ENCODE measurements at regions not wholly inside any gene's neighbourhood (a gene's known extent, or its start where the extent isn't known, plus 50 kb on each side); places are given as distances from the start of the nearest gene placed in this dataset.
"Not testable (repeated sequence)": the region's sequence is repeated elsewhere in the genome, so short reads cannot be mapped to it uniquely, and the experiment has no call there.

- Histone ChIP-seq H2AK5ac (ENCODE audit: low read length, severe bottlenecking) (no peak overlapping the region), H3K14ac (ENCODE audit: low read length in 2 of 2) (no peak overlapping the region)
- WGBS = 98% methylated on average over 4 of the region's 4 CpGs
These were observed 220.5 kb upstream of the DUSP10 start for GRCh38 chr1:221962385-221962784.

GRCh38 chr1:221961532-221962292 is 219.8 kb upstream of the DUSP10 start:
- DNase-seq = peak; percentile 82
- Histone ChIP-seq H3K27me3 (ENCODE audit: control insufficient read depth in 1 of 2, insufficient read depth in 1 of 2, low read length in 2 of 2) (no peaks in the 10 kb centered on the region), H2BK5ac (ENCODE audit: low read depth, low read length, poor library complexity, severe bottlenecking) (no peak overlapping the region), H3K4me2 (ENCODE audit: low read length, poor library complexity, severe bottlenecking) (peak overlapping the region; percentile 28), H2AK5ac (ENCODE audit: low read length, severe bottlenecking) (no peak overlapping the region), H3K4me1 (ENCODE audit: control insufficient read depth, insufficient read depth, low read depth, low read length) (peaks cover 2% of the 10 kb centered on the region), H3K14ac (ENCODE audit: low read length in 2 of 2) (no peak overlapping the region), H3K23ac (ENCODE audit: low read length in 2 of 2) (no peak overlapping the region), H4K91ac (ENCODE audit: low read length) (no peak overlapping the region), H3K79me1 (replicated peaks; ENCODE audit: low read length, poor library complexity, severe bottlenecking) (no peaks in the 10 kb centered on the region), H2BK15ac (ENCODE audit: low read depth, poor library complexity, severe bottlenecking) (no peak overlapping the region), H3K9me3 (ENCODE audit: control insufficient read depth, low read length) (no peaks in the 10 kb centered on the region), H4K8ac (ENCODE audit: low read length) (no peak overlapping the region), H3K9ac (ENCODE audit: low read length) (no peak overlapping the region), H3K4ac (ENCODE audit: low read depth in 1 of 2, low read length in 2 of 2) (no peak overlapping the region), H2AFZ (ENCODE audit: low read depth, low read length) (no peak overlapping the region), H3K27ac (ENCODE audit: low read length, poor library complexity, severe bottlenecking) (no peak overlapping the region), H3K4me3 (ENCODE audit: insufficient read depth in 1 of 2, low read depth in 1 of 2, low read length in 2 of 2) (no peak overlapping the region), H3K18ac (ENCODE audit: low read depth in 1 of 2, low read length in 2 of 2) (peak overlapping the region in 1 of 2 experiments; percentile 21), H3K36me3 (ENCODE audit: control insufficient read depth in 1 of 2, insufficient read depth in 2 of 2, low read depth in 1 of 2, low read length in 2 of 2) (no peaks in the 10 kb centered on the region), H2BK120ac (ENCODE audit: low read depth, low read length) (no peak overlapping the region), H2BK12ac (ENCODE audit: low read length in 2 of 2) (no peak overlapping the region)
- 26% methylated on average over 3 of the region's 5 CpGs for WGBS

More at GRCh38 chr1:221962385-221962784, 220.5 kb upstream of the DUSP10 start:
- Histone ChIP-seq H2BK120ac (ENCODE audit: low read depth, low read length) (no peak overlapping the region), H3K79me1 (replicated peaks; ENCODE audit: low read length, poor library complexity, severe bottlenecking) (no peaks in the 10 kb centered on the region), H3K4me3 (ENCODE audit: insufficient read depth in 1 of 2, low read depth in 1 of 2, low read length in 2 of 2) (no peak overlapping the region), H3K4me2 (ENCODE audit: low read length, poor library complexity, severe bottlenecking) (no peak overlapping the region), H3K18ac (ENCODE audit: low read depth in 1 of 2, low read length in 2 of 2) (peak overlapping the region in 1 of 2 experiments; percentile 34), H2AFZ (ENCODE audit: low read depth, low read length) (no peak overlapping the region), H3K4me1 (ENCODE audit: control insufficient read depth, insufficient read depth, low read depth, low read length) (peaks cover 2% of the 10 kb centered on the region), H3K27me3 (ENCODE audit: control insufficient read depth in 1 of 2, insufficient read depth in 1 of 2, low read length in 2 of 2) (no peaks in the 10 kb centered on the region), H3K36me3 (ENCODE audit: control insufficient read depth in 1 of 2, insufficient read depth in 2 of 2, low read depth in 1 of 2, low read length in 2 of 2) (no peaks in the 10 kb centered on the region), H3K23ac (ENCODE audit: low read length in 2 of 2) (no peak overlapping the region), H4K8ac (ENCODE audit: low read length) (no peak overlapping the region), H3K4ac (ENCODE audit: low read depth in 1 of 2, low read length in 2 of 2) (peak overlapping the region in 1 of 2 experiments; percentile 26), H2BK12ac (ENCODE audit: low read length in 2 of 2) (no peak overlapping the region), H3K9me3 (ENCODE audit: control insufficient read depth, low read length) (no peaks in the 10 kb centered on the region), H3K27ac (ENCODE audit: low read length, poor library complexity, severe bottlenecking) (no peak overlapping the region), H4K91ac (ENCODE audit: low read length) (no peak overlapping the region), H2BK15ac (ENCODE audit: low read depth, poor library complexity, severe bottlenecking) (no peak overlapping the region), H3K9ac (ENCODE audit: low read length) (no peak overlapping the region), H2BK5ac (ENCODE audit: low read depth, low read length, poor library complexity, severe bottlenecking) (no peak overlapping the region)
- DNase-seq = no peak

GRCh38 chr1:221958161-221958562 is 216.3 kb upstream of the DUSP10 start:
- 2% methylated on average over 2 of the region's 2 CpGs for WGBS
- H3K9ac ChIP-seq (ENCODE audit: low read length) = not testable (repeated sequence)

GRCh38 chr1:221957350-221957749 is 215.5 kb upstream of the DUSP10 start:
- H2BK5ac ChIP-seq (ENCODE audit: low read depth, low read length, poor library complexity, severe bottlenecking); H3K14ac ChIP-seq (ENCODE audit: low read length in 2 of 2); H2AK5ac ChIP-seq (ENCODE audit: low read length, severe bottlenecking); H4K8ac ChIP-seq (ENCODE audit: low read length); H3K9me3 ChIP-seq (ENCODE audit: control insufficient read depth, low read length); H4K91ac ChIP-seq (ENCODE audit: low read length); H3K9ac ChIP-seq (ENCODE audit: low read length); H3K4ac ChIP-seq (ENCODE audit: low read depth in 1 of 2, low read length in 2 of 2); H2BK15ac ChIP-seq (ENCODE audit: low read depth, poor library complexity, severe bottlenecking); H3K36me3 ChIP-seq (ENCODE audit: control insufficient read depth in 1 of 2, insufficient read depth in 2 of 2, low read depth in 1 of 2, low read length in 2 of 2); H2BK12ac ChIP-seq (ENCODE audit: low read length in 2 of 2); H3K23ac ChIP-seq (ENCODE audit: low read length in 2 of 2); H3K18ac ChIP-seq (ENCODE audit: low read depth in 1 of 2, low read length in 2 of 2); H2AFZ ChIP-seq (ENCODE audit: low read depth, low read length); DNase-seq; H3K27me3 ChIP-seq (ENCODE audit: control insufficient read depth in 1 of 2, insufficient read depth in 1 of 2, low read length in 2 of 2); H2BK120ac ChIP-seq (ENCODE audit: low read depth, low read length); H3K27ac ChIP-seq (ENCODE audit: low read length, poor library complexity, severe bottlenecking); H3K4me1 ChIP-seq (ENCODE audit: control insufficient read depth, insufficient read depth, low read depth, low read length); H3K4me3 ChIP-seq (ENCODE audit: insufficient read depth in 1 of 2, low read depth in 1 of 2, low read length in 2 of 2); H3K4me2 ChIP-seq (ENCODE audit: low read length, poor library complexity, severe bottlenecking); H3K79me1 ChIP-seq (replicated peaks; ENCODE audit: low read length, poor library complexity, severe bottlenecking): not testable (repeated sequence)
- 100% methylated on average over 2 of the region's 3 CpGs for WGBS

More at GRCh38 chr1:221958161-221958562, 216.3 kb upstream of the DUSP10 start:
- H2BK5ac ChIP-seq (ENCODE audit: low read depth, low read length, poor library complexity, severe bottlenecking); H3K4me1 ChIP-seq (ENCODE audit: control insufficient read depth, insufficient read depth, low read depth, low read length); H3K14ac ChIP-seq (ENCODE audit: low read length in 2 of 2); H2AK5ac ChIP-seq (ENCODE audit: low read length, severe bottlenecking); H3K23ac ChIP-seq (ENCODE audit: low read length in 2 of 2); H3K4ac ChIP-seq (ENCODE audit: low read depth in 1 of 2, low read length in 2 of 2); H3K27me3 ChIP-seq (ENCODE audit: control insufficient read depth in 1 of 2, insufficient read depth in 1 of 2, low read length in 2 of 2); H3K79me1 ChIP-seq (replicated peaks; ENCODE audit: low read length, poor library complexity, severe bottlenecking); H4K91ac ChIP-seq (ENCODE audit: low read length); H3K4me2 ChIP-seq (ENCODE audit: low read length, poor library complexity, severe bottlenecking); H2AFZ ChIP-seq (ENCODE audit: low read depth, low read length); H2BK15ac ChIP-seq (ENCODE audit: low read depth, poor library complexity, severe bottlenecking); H3K27ac ChIP-seq (ENCODE audit: low read length, poor library complexity, severe bottlenecking); H2BK120ac ChIP-seq (ENCODE audit: low read depth, low read length); H3K18ac ChIP-seq (ENCODE audit: low read depth in 1 of 2, low read length in 2 of 2); H3K4me3 ChIP-seq (ENCODE audit: insufficient read depth in 1 of 2, low read depth in 1 of 2, low read length in 2 of 2); H3K9me3 ChIP-seq (ENCODE audit: control insufficient read depth, low read length); H3K36me3 ChIP-seq (ENCODE audit: control insufficient read depth in 1 of 2, insufficient read depth in 2 of 2, low read depth in 1 of 2, low read length in 2 of 2); H4K8ac ChIP-seq (ENCODE audit: low read length): not testable (repeated sequence)
- peak overlapping the region in 1 of 2 experiments; percentile 66 for H2BK12ac ChIP-seq (ENCODE audit: low read length in 2 of 2)
- peak; percentile 78 for DNase-seq

Data from mesenchymal stem cell (in vitro differentiated cells and primary cell).